Endothelial cell (in vitro differentiated cells): ENCODE measurements at regions not wholly inside any gene's neighbourhood (a gene's known extent, or its start where the extent isn't known, plus 50 kb on each side); places are given as distances from the start of the nearest gene placed in this dataset.

Source experiments
- DNase-seq: peaks from one replicate; pipeline ENCODE4 v3.0.0; 2021; ENCODE audit warnings: low spot score
- H3K27ac Mint-ChIP-seq: one replicate; pipeline ENCODE4 v1.8.0; 2021; ENCODE audit warnings: mixed read lengths, inconsistent platforms; ENCODE audit not compliant: unreplicated experiment
- H3K27me3 Mint-ChIP-seq: one replicate; pipeline ENCODE4 v1.8.0; 2021; ENCODE audit warnings: mild to moderate bottlenecking, moderate library complexity, mixed read lengths, inconsistent platforms; ENCODE audit not compliant: unreplicated experiment
- H3K36me3 Mint-ChIP-seq: one replicate; pipeline ENCODE4 v1.8.0; 2021; ENCODE audit warnings: mild to moderate bottlenecking, low read depth, mixed read lengths, inconsistent platforms; ENCODE audit not compliant: unreplicated experiment
- H3K4me1 Mint-ChIP-seq: one replicate; pipeline ENCODE4 v1.8.0; 2021; ENCODE audit warnings: mild to moderate bottlenecking, mixed read lengths, inconsistent platforms; ENCODE audit not compliant: unreplicated experiment
- H3K4me3 Mint-ChIP-seq: one replicate; pipeline ENCODE4 v1.8.0; 2021; ENCODE audit warnings: mild to moderate bottlenecking, mixed read lengths, inconsistent platforms; ENCODE audit not compliant: unreplicated experiment
- H3K9me3 Mint-ChIP-seq: one replicate; pipeline ENCODE4 v1.8.0; 2021; ENCODE audit warnings: mixed read lengths, inconsistent platforms; ENCODE audit not compliant: unreplicated experiment
- CTCF ChIP-seq: fragments of 200-600 bp; sonication (generic); IDR thresholded peaks from one replicate; pipeline ENCODE4 v1.5.0; 2021; ENCODE audit warnings: antibody characterized with exemption; ENCODE audit not compliant: unreplicated experiment

- Mint-ChIP-seq H3K4me1 (no peaks in the 10 kb centered on the region), H3K4me3 (no peak overlapping the region), H3K27me3 (peaks cover 2% of the 10 kb centered on the region), H3K36me3 (peaks cover 13% of the 10 kb centered on the region), H3K9me3 (peaks cover 5% of the 10 kb centered on the region), H3K27ac (no peak overlapping the region)
- DNase-seq, result no peak
- no peak for TF ChIP-seq CTCF
Observed at GRCh38 chrX:131729295-131729694, 185.4 kb downstream of the OR13H1 start.

GRCh38 chrX:131734621-131735020, 190.7 kb downstream of the OR13H1 start:
- H3K4me3 Mint-ChIP-seq, result no peak overlapping the region
- H3K9me3 Mint-ChIP-seq, result no peaks in the 10 kb centered on the region
- H3K27ac Mint-ChIP-seq, result no peak overlapping the region
- peaks cover 1% of the 10 kb centered on the region for H3K36me3 Mint-ChIP-seq
- TF ChIP-seq CTCF, result no peak
- no peaks in the 10 kb centered on the region for H3K4me1 Mint-ChIP-seq
- no peak for DNase-seq
- no peaks in the 10 kb centered on the region for H3K27me3 Mint-ChIP-seq

GRCh38 chrX:131735127-131735526, 191.3 kb downstream of the OR13H1 start:
- Mint-ChIP-seq H3K9me3 (no peaks in the 10 kb centered on the region), H3K4me3 (no peak overlapping the region), H3K36me3 (peaks cover 5% of the 10 kb centered on the region), H3K4me1 (no peaks in the 10 kb centered on the region), H3K27me3 (no peaks in the 10 kb centered on the region), H3K27ac (no peak overlapping the region)
- DNase-seq, result no peak
- TF ChIP-seq CTCF, result no peak

- peaks cover 19% of the 10 kb centered on the region for H3K36me3 Mint-ChIP-seq
- no peak overlapping the region for H3K4me3 Mint-ChIP-seq
- peaks cover 2% of the 10 kb centered on the region for H3K27me3 Mint-ChIP-seq
- no peaks in the 10 kb centered on the region for H3K9me3 Mint-ChIP-seq
- no peak overlapping the region for H3K27ac Mint-ChIP-seq
- no peak for TF ChIP-seq CTCF
- DNase-seq, result no peak
- no peaks in the 10 kb centered on the region for H3K4me1 Mint-ChIP-seq
Observed at GRCh38 chrX:131739823-131740222, 195.9 kb downstream of the OR13H1 start.

GRCh38 chrX:131741103-131741581, 197.3 kb downstream of the OR13H1 start:
- Mint-ChIP-seq H3K9me3 (no peaks in the 10 kb centered on the region), H3K27me3 (peaks cover 2% of the 10 kb centered on the region), H3K4me3 (no peak overlapping the region), H3K4me1 (no peaks in the 10 kb centered on the region), H3K27ac (no peak overlapping the region), H3K36me3 (peaks cover 22% of the 10 kb centered on the region)
- DNase-seq, result no peak
- TF ChIP-seq CTCF, result no peak
